A673 (cell line): ENCODE measurements at regions not wholly inside any gene's neighbourhood (a gene's known extent, or its start where the extent isn't known, plus 50 kb on each side); places are given as distances from the start of the nearest gene placed in this dataset.

Source experiments
- CTCF ChIP-seq: fragments of 300-800, 200-600 bp; sonication (generic); conservative IDR thresholded peaks from 2 replicates; pipeline ENCODE4 v1.5.1; 2017; ENCODE audit warnings: low read depth, mild to moderate bottlenecking, antibody characterized with exemption, low read length, moderate library complexity, mixed read lengths
- EZH2 ChIP-seq: fragments of 200-600 bp; sonication (generic); IDR thresholded peaks from 2 replicates; pipeline ENCODE4 v1.6.1; 2017; ENCODE audit warnings: borderline replicate concordance, low read depth, mild to moderate bottlenecking, mixed read lengths, antibody characterized with exemption, low read length; ENCODE audit not compliant: poor library complexity, severe bottlenecking

GRCh38 chr5:155113888-155114287, 100.3 kb downstream of the KIF4B start:
- TF ChIP-seq CTCF (no peak), EZH2 (no peak)
